ENCODE measurements at regions not wholly inside any gene's neighbourhood (a gene's known extent, or its start where the extent isn't known, plus 50 kb on each side); places are given as distances from the start of the nearest gene placed in this dataset.

DNA sequence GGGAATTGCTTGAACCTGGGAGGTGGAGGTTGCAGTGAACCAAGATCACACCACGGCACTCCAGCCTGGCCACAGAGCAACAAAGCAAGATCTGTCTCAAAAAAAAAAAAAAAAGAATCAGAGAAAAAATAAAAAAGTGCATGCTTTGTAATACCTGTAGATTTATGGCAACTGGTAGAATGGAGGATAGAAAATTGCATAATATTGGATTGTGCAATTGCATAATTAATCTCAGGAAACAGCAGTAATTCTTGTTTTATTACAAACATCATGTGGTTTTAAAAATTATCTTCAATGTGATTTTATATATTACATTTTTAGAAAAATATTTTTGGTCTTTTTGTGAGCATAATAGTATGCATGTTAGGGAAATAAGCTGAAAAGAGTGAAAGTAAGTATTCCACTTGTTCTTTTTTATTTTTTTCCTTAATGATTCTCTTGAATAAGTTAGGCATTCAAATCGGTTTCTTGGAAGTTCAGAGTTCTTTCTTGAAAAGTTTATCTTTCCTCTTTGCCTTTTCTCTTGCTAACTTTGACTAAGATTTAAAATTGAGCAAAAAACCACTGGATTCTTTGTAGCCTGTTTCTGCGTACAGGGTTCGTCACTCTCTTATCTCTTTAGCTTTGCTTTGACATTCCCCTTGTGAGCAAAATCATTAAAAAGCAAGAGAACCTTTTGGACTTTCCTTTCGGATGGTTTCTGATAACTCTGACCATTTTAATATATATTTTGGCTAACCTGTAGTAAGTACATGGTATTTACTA is 127.5 kb upstream of the ADAMTS5 start:
- H3K36me3 ChIP-seq (ENCODE audit: control insufficient read depth, insufficient read depth, low read length), result no peaks in the 10 kb centered on the region
- H3K9me3 ChIP-seq (ENCODE audit: control insufficient read depth, insufficient read depth, low read depth, low read length), result no peaks in the 10 kb centered on the region
- no TSS peak for BruUV-seq (replicated peaks)
- TF ChIP-seq CTCF (IDR thresholded peaks at IDR 0.05) (no peak), SIN3A (IDR thresholded peaks at IDR 0.05; ENCODE audit: borderline replicate concordance, insufficient read depth, low read depth, low read length) (no peak), REST (IDR thresholded peaks at IDR 0.05; ENCODE audit: insufficient read depth in 1 of 2, low read depth in 2 of 2, low read length in 1 of 2) (no peak), POLR2AphosphoS5 (IDR thresholded peaks at IDR 0.05; ENCODE audit: low read depth, low read length) (no peak), TCF7L2 (IDR thresholded peaks at IDR 0.05; ENCODE audit: low read depth, low read length) (no peak)
- POLR2A ChIA-PET, result no interaction called here
- H3K27ac ChIP-seq (ENCODE audit: low read length), result no peak overlapping the region
- no peaks in the 10 kb centered on the region for H3K4me1 ChIP-seq (ENCODE audit: control insufficient read depth, insufficient read depth, low read length)
- H3K4me3 ChIP-seq (ENCODE audit: low read depth in 2 of 2, low read length in 2 of 2), result no peak overlapping the region
- intact Hi-C loops (cut with micrococcal nuclease; ENCODE audit: unreplicated experiment) (no loop called here), in situ Hi-C loops (cut with HindIII; ENCODE audit: low pct_unique_long_range_greater_than_20kb, low sequenced_read_pairs) (no loop called here)
- DNase-seq (ENCODE audit: low read depth, low spot score) (no peak), ATAC-seq (no peak)
- no peaks in the 10 kb centered on the region for H3K27me3 ChIP-seq (ENCODE audit: control insufficient read depth, insufficient read depth, low read length)
- CTCF ChIA-PET, result no interaction called here

GRCh38 chr21:27086630-27087029 is 119.7 kb upstream of the ADAMTS5 start:
- in situ Hi-C loops (cut with HindIII; ENCODE audit: low pct_unique_long_range_greater_than_20kb, low sequenced_read_pairs), result no loop called here
- TF ChIP-seq CTCF (IDR thresholded peaks at IDR 0.05), result no peak
- no peak for TF ChIP-seq TCF7L2 (IDR thresholded peaks at IDR 0.05; ENCODE audit: low read depth, low read length)
- TF ChIP-seq REST (IDR thresholded peaks at IDR 0.05; ENCODE audit: insufficient read depth in 1 of 2, low read depth in 2 of 2, low read length in 1 of 2), result no peak
- TF ChIP-seq POLR2AphosphoS5 (IDR thresholded peaks at IDR 0.05; ENCODE audit: low read depth, low read length), result no peak
- TF ChIP-seq SIN3A (IDR thresholded peaks at IDR 0.05; ENCODE audit: borderline replicate concordance, insufficient read depth, low read depth, low read length), result no peak
- BruUV-seq (replicated peaks), result no TSS peak
- no peaks in the 10 kb centered on the region for H3K36me3 ChIP-seq (ENCODE audit: control insufficient read depth, insufficient read depth, low read length)
- no peak overlapping the region for H3K4me3 ChIP-seq (ENCODE audit: low read depth in 2 of 2, low read length in 2 of 2)
- ChIA-PET CTCF (no interaction called here), POLR2A (no interaction called here)
- H3K27me3 ChIP-seq (ENCODE audit: control insufficient read depth, insufficient read depth, low read length), result no peaks in the 10 kb centered on the region
- no peaks in the 10 kb centered on the region for H3K9me3 ChIP-seq (ENCODE audit: control insufficient read depth, insufficient read depth, low read depth, low read length)
- ATAC-seq (no peak), DNase-seq (ENCODE audit: low read depth, low spot score) (no peak)
- intact Hi-C loops (cut with micrococcal nuclease; ENCODE audit: unreplicated experiment), result no loop called here
- H3K4me1 ChIP-seq (ENCODE audit: control insufficient read depth, insufficient read depth, low read length), result no peaks in the 10 kb centered on the region
- no peak overlapping the region for H3K27ac ChIP-seq (ENCODE audit: low read length)
